IPS-15b (cell line): ENCODE measurements at regions not wholly inside any gene's neighbourhood (a gene's known extent, or its start where the extent isn't known, plus 50 kb on each side); places are given as distances from the start of the nearest gene placed in this dataset.

Source experiments
- H3K27me3 ChIP-seq: one replicate; pipeline ENCODE4 v1.6.1; 2013; ENCODE audit warnings: low read length; ENCODE audit not compliant: control insufficient read depth, insufficient read depth
- H3K36me3 ChIP-seq: one replicate; pipeline ENCODE4 v1.6.1; 2013; ENCODE audit warnings: low read length; ENCODE audit not compliant: control insufficient read depth, insufficient read depth
- H3K4me1 ChIP-seq: one replicate; pipeline ENCODE4 v1.6.1; 2013; ENCODE audit warnings: mild to moderate bottlenecking, low read length; ENCODE audit not compliant: control insufficient read depth, insufficient read depth
- H3K4me3 ChIP-seq: one replicate; pipeline ENCODE4 v1.5.1; 2013; ENCODE audit warnings: low read depth, low read length
- H3K9ac ChIP-seq: one replicate; pipeline ENCODE4 v1.6.1; 2013; ENCODE audit warnings: low read depth, mild to moderate bottlenecking, low read length
- H3K9me3 ChIP-seq: one replicate; pipeline ENCODE4 v1.6.1; 2013; ENCODE audit warnings: mild to moderate bottlenecking, low read length; ENCODE audit not compliant: control insufficient read depth, insufficient read depth

GRCh38 chr4:81550388-81550859 is 78.7 kb upstream of the RASGEF1B start:
- no peak overlapping the region for H3K9ac ChIP-seq
- H3K27me3 ChIP-seq: no peaks in the 10 kb centered on the region
- H3K9me3 ChIP-seq: no peaks in the 10 kb centered on the region
- no peak overlapping the region for H3K4me3 ChIP-seq
- no peaks in the 10 kb centered on the region for H3K36me3 ChIP-seq
- H3K4me1 ChIP-seq: peaks cover 3% of the 10 kb centered on the region

- Histone ChIP-seq H3K9me3 (no peaks in the 10 kb centered on the region), H3K4me3 (no peak overlapping the region), H3K9ac (no peak overlapping the region), H3K4me1 (peaks cover 3% of the 10 kb centered on the region), H3K27me3 (no peaks in the 10 kb centered on the region), H3K36me3 (no peaks in the 10 kb centered on the region)
These were observed 78.3 kb upstream of the RASGEF1B start for GRCh38 chr4:81549984-81550383.

- H3K27me3 ChIP-seq: no peaks in the 10 kb centered on the region
These were observed 75.1 kb upstream of the RASGEF1B start for GRCh38 chr4:81546777-81547176.

GRCh38 chr4:81541161-81541945 is 69.6 kb upstream of the RASGEF1B start:
- H3K4me3 ChIP-seq: no peak overlapping the region
- H3K27me3 ChIP-seq: no peaks in the 10 kb centered on the region
- H3K4me1 ChIP-seq: no peaks in the 10 kb centered on the region
- no peaks in the 10 kb centered on the region for H3K36me3 ChIP-seq
- H3K9ac ChIP-seq: no peak overlapping the region
- no peaks in the 10 kb centered on the region for H3K9me3 ChIP-seq

More at GRCh38 chr4:81546777-81547176, 75.1 kb upstream of the RASGEF1B start:
- H3K36me3 ChIP-seq: no peaks in the 10 kb centered on the region
- H3K9me3 ChIP-seq: no peaks in the 10 kb centered on the region
- no peak overlapping the region for H3K4me3 ChIP-seq
- H3K9ac ChIP-seq: no peak overlapping the region
- peaks cover 3% of the 10 kb centered on the region for H3K4me1 ChIP-seq

GRCh38 chr4:81538716-81539427 is 67.2 kb upstream of the RASGEF1B start:
- Histone ChIP-seq H3K4me3 (no peak overlapping the region), H3K36me3 (no peaks in the 10 kb centered on the region), H3K9ac (no peak overlapping the region), H3K27me3 (no peaks in the 10 kb centered on the region), H3K9me3 (no peaks in the 10 kb centered on the region), H3K4me1 (no peaks in the 10 kb centered on the region)

- Histone ChIP-seq H3K9me3 (no peaks in the 10 kb centered on the region), H3K4me1 (no peaks in the 10 kb centered on the region), H3K36me3 (no peaks in the 10 kb centered on the region), H3K4me3 (no peak overlapping the region), H3K9ac (no peak overlapping the region), H3K27me3 (no peaks in the 10 kb centered on the region)
These were observed 59.7 kb upstream of the RASGEF1B start for GRCh38 chr4:81531410-81531809.

- Histone ChIP-seq H3K9me3 (no peaks in the 10 kb centered on the region), H3K27me3 (no peaks in the 10 kb centered on the region), H3K4me1 (no peaks in the 10 kb centered on the region), H3K36me3 (no peaks in the 10 kb centered on the region), H3K9ac (no peak overlapping the region), H3K4me3 (no peak overlapping the region)
These were observed 57.3 kb upstream of the RASGEF1B start for GRCh38 chr4:81528979-81529378.

GRCh38 chr4:81528200-81528599 is 56.5 kb upstream of the RASGEF1B start:
- Histone ChIP-seq H3K36me3 (no peaks in the 10 kb centered on the region), H3K4me3 (no peak overlapping the region), H3K9me3 (no peaks in the 10 kb centered on the region), H3K9ac (no peak overlapping the region), H3K4me1 (no peaks in the 10 kb centered on the region), H3K27me3 (no peaks in the 10 kb centered on the region)

GRCh38 chr4:81527709-81528108 is 56.0 kb upstream of the RASGEF1B start:
- Histone ChIP-seq H3K9ac (no peak overlapping the region), H3K4me3 (no peak overlapping the region), H3K4me1 (no peaks in the 10 kb centered on the region), H3K27me3 (no peaks in the 10 kb centered on the region), H3K36me3 (no peaks in the 10 kb centered on the region), H3K9me3 (no peaks in the 10 kb centered on the region)

- no peak overlapping the region for H3K4me3 ChIP-seq
- H3K4me1 ChIP-seq: no peaks in the 10 kb centered on the region
- H3K36me3 ChIP-seq: no peaks in the 10 kb centered on the region
- H3K9ac ChIP-seq: no peak overlapping the region
- H3K9me3 ChIP-seq: no peaks in the 10 kb centered on the region
- H3K27me3 ChIP-seq: no peaks in the 10 kb centered on the region
These were observed 55.4 kb upstream of the RASGEF1B start for GRCh38 chr4:81527115-81527514.

GRCh38 chr4:81526706-81527105 is 55.0 kb upstream of the RASGEF1B start:
- no peaks in the 10 kb centered on the region for H3K4me1 ChIP-seq
- no peaks in the 10 kb centered on the region for H3K9me3 ChIP-seq
- H3K27me3 ChIP-seq: no peaks in the 10 kb centered on the region
- H3K9ac ChIP-seq: no peak overlapping the region
- H3K36me3 ChIP-seq: no peaks in the 10 kb centered on the region
- no peak overlapping the region for H3K4me3 ChIP-seq
